SK-N-SH (cell line): ENCODE measurements at regions not wholly inside any gene's neighbourhood (a gene's known extent, or its start where the extent isn't known, plus 50 kb on each side); places are given as distances from the start of the nearest gene placed in this dataset.

Source experiments
- CTCF ChIA-PET: fragments of 300-600, 350-600 bp; formaldehyde crosslinking; extraction: SDS; loops from one replicate; lab custom pipeline; 2021; lab: Yijun Ruan, JAX
- POLR2A ChIA-PET: fragments of 350-600 bp; sonication (Branson Sonifier 250); formaldehyde crosslinking; extraction: SDS; loops from one replicate; lab custom pipeline; 2020; ENCODE audit warnings: antibody characterized with exemption, inconsistent platforms; lab: Yijun Ruan, JAX
- DNase-seq: peaks from one replicate; pipeline ENCODE4 v3.0.0; 2012
- H2AFZ ChIP-seq: fragments of 200-600 bp; sonication (generic); 2 replicates; pipeline ENCODE4 v1.8.1; 2016; ENCODE audit warnings: antibody characterized with exemption, mild to moderate bottlenecking, low read depth
- H3F3A ChIP-seq: fragments of 200-600 bp; sonication (generic); replicated peaks from 2 replicates; pipeline ENCODE3; 2016; ENCODE audit warnings: antibody characterized with exemption, mild to moderate bottlenecking; ENCODE audit not compliant: insufficient read depth
- H3K27ac ChIP-seq, 2 experiments: fragments of 200-500 bp in 1 of 2; fragments of 200-600 bp in 1 of 2; sonication (Bioruptor generic) in 1 of 2; sonication (generic), shearing (Covaris generic) in 1 of 2; 2 replicates each; pipeline versions ENCODE4 v1.5.1 to v1.6.1; 2014 to 2016; ENCODE audit warnings: low read depth in 2 of 2, inconsistent platforms in 1 of 2, low read length in 1 of 2, mild to moderate bottlenecking in 1 of 2, mixed read lengths in 1 of 2
- H3K27me3 ChIP-seq: fragments of 200-600 bp; sonication (generic), shearing (Covaris generic); 2 replicates; pipeline ENCODE4 v1.6.1; 2016; ENCODE audit warnings: mixed run types; ENCODE audit not compliant: insufficient read depth
- H3K36me3 ChIP-seq, 2 experiments: fragments of 200-500 bp in 1 of 2; fragments of 200-600 bp in 1 of 2; sonication (Bioruptor generic) in 1 of 2; sonication (generic) in 1 of 2; replicated peaks in 1 of 2; 2 replicates each; pipeline versions ENCODE3 to v1.5.1; 2014 to 2016; ENCODE audit warnings: low read length in 1 of 2, mild to moderate bottlenecking in 1 of 2; ENCODE audit not compliant: insufficient read depth in 2 of 2, control insufficient read depth in 1 of 2
- H3K4me1 ChIP-seq, 2 experiments: fragments of 200-500 bp in 1 of 2; fragments of 200-600 bp in 1 of 2; sonication (Bioruptor generic) in 1 of 2; sonication (generic), shearing (Covaris generic) in 1 of 2; 2 replicates each; pipeline versions ENCODE4 v1.5.1 to v1.6.1; 2014 to 2016; ENCODE audit warnings: low read depth in 1 of 2, low read length in 1 of 2, mixed run types in 1 of 2; ENCODE audit not compliant: insufficient read depth in 2 of 2, control insufficient read depth in 1 of 2
- H3K4me2 ChIP-seq: fragments of 200-600 bp; sonication (generic), shearing (Covaris generic); 2 replicates; pipeline ENCODE4 v1.6.1; 2017; ENCODE audit warnings: mixed run types
- H3K4me3 ChIP-seq, 2 experiments: fragments of 200-500 bp in 1 of 2; fragments of 200-600 bp in 1 of 2; sonication (Bioruptor generic) in 1 of 2; sonication (generic), shearing (Covaris generic) in 1 of 2; 2 replicates each; pipeline versions ENCODE4 v1.5.1 to v1.8.1; 2014 to 2016; ENCODE audit warnings: low read depth in 2 of 2, inconsistent platforms in 1 of 2, low read length in 1 of 2, mild to moderate bottlenecking in 1 of 2, mixed read lengths in 1 of 2, moderate library complexity in 1 of 2
- H3K79me2 ChIP-seq: fragments of 200-600 bp; sonication (generic); 2 replicates; pipeline ENCODE4 v1.8.1; 2017; ENCODE audit warnings: mild to moderate bottlenecking; ENCODE audit not compliant: insufficient read depth
- H3K9ac ChIP-seq: fragments of 200-600 bp; sonication (generic); 2 replicates; pipeline ENCODE4 v1.6.1; 2017; ENCODE audit warnings: mixed run types
- H3K9me2 ChIP-seq: fragments of 200-600 bp; sonication (generic); 2 replicates; pipeline ENCODE4 v1.6.1; 2017; ENCODE audit warnings: mixed run types
- H3K9me3 ChIP-seq: fragments of 200-600 bp; sonication (generic); 2 replicates; pipeline ENCODE4 v1.6.1; 2017; ENCODE audit warnings: mixed run types, mild to moderate bottlenecking, moderate library complexity
- H4K20me1 ChIP-seq: fragments of 200-600 bp; sonication (generic); 2 replicates; pipeline ENCODE4 v1.6.1; 2017; ENCODE audit warnings: mild to moderate bottlenecking, mixed run types; ENCODE audit not compliant: insufficient read depth
- EZH2phosphoT487 ChIP-seq: fragments of 200-600 bp; sonication (generic); IDR thresholded peaks from 2 replicates; pipeline ENCODE4 v1.6.1; 2017; ENCODE audit warnings: low read depth, mixed run types, mild to moderate bottlenecking, antibody characterized with exemption, moderate library complexity, borderline replicate concordance
- PBX3 ChIP-seq: IDR thresholded peaks from 2 replicates; pipeline ENCODE4; 2012
- RAD21 ChIP-seq: IDR thresholded peaks from 2 replicates; pipeline ENCODE4 v1.6.1; 2012; ENCODE audit warnings: mild to moderate bottlenecking, low read length
- REST ChIP-seq: IDR thresholded peaks from 2 replicates; pipeline ENCODE4 v1.6.1; 2012; ENCODE audit warnings: mild to moderate bottlenecking, low read depth, low read length, moderate library complexity
- USF1 ChIP-seq: IDR thresholded peaks from 2 replicates; pipeline ENCODE4 v1.4.0; 2012; ENCODE audit warnings: low read depth, borderline replicate concordance
- WGBS: methylation state at CpG from one replicate; pipeline ENCODE4 v1.1.6; 2017; ENCODE audit warnings: low lambda C conversion rate; 5-methylcytosine and 5-hydroxymethylcytosine counted together

- Histone ChIP-seq H3K27me3 (no peaks in the 10 kb centered on the region), H4K20me1 (no peaks in the 10 kb centered on the region), H3K9ac (no peak overlapping the region), H3K4me1 (no peaks in the 10 kb centered on the region), H3K79me2 (no peaks in the 10 kb centered on the region)
- CTCF ChIA-PET: no interaction called here
- TF ChIP-seq RAD21 (no peak), REST (no peak), EZH2phosphoT487 (no peak)
- TF ChIP-seq, all 33 proteins: peak for 0
- POLR2A ChIA-PET: no interaction called here
- no peak for DNase-seq
- Histone ChIP-seq H2AFZ (no peak overlapping the region), H3K27ac (no peak overlapping the region), H3K36me3 (no peaks in the 10 kb centered on the region), H3K9me2 (no peaks in the 10 kb centered on the region), H3F3A (no peaks in the 10 kb centered on the region), H3K9me3 (no peaks in the 10 kb centered on the region; the same call in 1 of the 2 replicates), H3K4me3 (no peak overlapping the region), H3K4me2 (no peak overlapping the region)
- WGBS: 48% methylated on average over 4 of the region's 4 CpGs
Measured at GRCh38 chr15:46735115-46735514, 982.2 kb upstream of the SEMA6D start.

- WGBS: 21% methylated on average over 3 of the region's 3 CpGs
- no peaks in the 10 kb centered on the region for H3K79me2 ChIP-seq
- no peaks in the 10 kb centered on the region for H3F3A ChIP-seq
- no peak overlapping the region for H3K4me3 ChIP-seq
- DNase-seq: no peak
- no peak overlapping the region for H3K4me2 ChIP-seq
- H3K9ac ChIP-seq: no peak overlapping the region
- ChIA-PET CTCF (no interaction called here), POLR2A (no interaction called here)
- H2AFZ ChIP-seq: no peak overlapping the region
- no peaks in the 10 kb centered on the region; the same call in 1 of the 2 replicates for H3K9me3 ChIP-seq
- no peaks in the 10 kb centered on the region for H3K27me3 ChIP-seq
- no peaks in the 10 kb centered on the region for H3K9me2 ChIP-seq
- no peaks in the 10 kb centered on the region for H4K20me1 ChIP-seq
- TF ChIP-seq RAD21 (no peak), PBX3 (no peak), USF1 (no peak)
- TF ChIP-seq, all 33 proteins: peak for 0
- Histone ChIP-seq H3K27ac (no peak overlapping the region), H3K36me3 (no peaks in the 10 kb centered on the region), H3K4me1 (no peaks in the 10 kb centered on the region)
Measured at GRCh38 chr15:46751303-46751702, 966.0 kb upstream of the SEMA6D start.
